H1 (cell line): ENCODE measurements at regions not wholly inside any gene's neighbourhood (a gene's known extent, or its start where the extent isn't known, plus 50 kb on each side); places are given as distances from the start of the nearest gene placed in this dataset.

ENCODE experiments used
- SIX5 ChIP-seq: IDR thresholded peaks from 2 replicates; pipeline ENCODE4 v1.6.1; 2011; ENCODE audit warnings: mild to moderate bottlenecking, low read depth, low read length

GRCh38 chr14:99029916-99030305 lies 242.1 kb downstream of the BCL11B start (continued):
- no peak for TF ChIP-seq SIX5
